Central memory CD4-positive, alpha-beta T cell (primary cell): ENCODE measurements at regions not wholly inside any gene's neighbourhood (a gene's known extent, or its start where the extent isn't known, plus 50 kb on each side); places are given as distances from the start of the nearest gene placed in this dataset.
"Not testable (repeated sequence)": the region's sequence is repeated elsewhere in the genome, so short reads cannot be mapped to it uniquely, and the experiment has no call there.

Experiments used
- DNase-seq: peaks from one replicate; pipeline ENCODE4 v3.0.0; 2022

DNA sequence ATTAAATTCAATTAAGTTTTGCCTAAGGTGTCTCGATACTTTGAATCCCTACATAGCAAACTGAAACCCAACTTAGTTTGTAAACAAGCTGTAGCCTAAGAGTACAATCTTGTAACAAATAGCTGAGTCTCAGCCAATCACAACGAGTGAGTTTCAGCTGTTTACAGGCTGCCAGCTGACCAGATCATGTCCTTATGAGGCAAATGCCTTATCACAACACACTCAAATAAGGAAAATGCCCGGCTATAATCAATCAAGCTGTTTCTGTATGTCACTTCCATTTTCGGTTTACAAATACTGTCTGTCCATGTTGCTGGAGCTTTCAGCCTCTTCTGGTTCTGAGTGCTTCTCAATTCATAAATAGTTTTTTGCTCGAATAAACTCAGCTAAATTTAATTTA is 943.8 kb downstream of the SLC16A7 start:
- no peak for DNase-seq

DNA sequence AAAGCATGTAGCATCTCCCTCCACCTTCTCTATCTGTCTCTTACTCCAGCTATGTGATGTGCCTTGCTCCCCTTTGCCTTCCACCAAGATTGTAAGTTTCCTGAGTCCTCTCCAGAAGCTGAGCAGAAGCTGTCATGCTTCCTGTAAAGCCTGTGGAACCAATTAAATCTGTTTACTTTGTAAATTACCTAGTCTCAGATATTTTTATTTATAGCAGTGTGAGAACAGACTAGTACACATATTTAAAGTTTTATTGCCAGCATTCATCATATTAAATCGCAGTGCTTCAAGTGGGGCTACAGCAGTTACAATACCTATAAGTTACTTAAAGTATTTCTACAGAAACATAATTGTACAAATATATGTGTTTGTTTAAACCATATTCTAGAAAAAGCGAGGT is 973.1 kb downstream of the SLC16A7 start:
- no peak for DNase-seq

DNA sequence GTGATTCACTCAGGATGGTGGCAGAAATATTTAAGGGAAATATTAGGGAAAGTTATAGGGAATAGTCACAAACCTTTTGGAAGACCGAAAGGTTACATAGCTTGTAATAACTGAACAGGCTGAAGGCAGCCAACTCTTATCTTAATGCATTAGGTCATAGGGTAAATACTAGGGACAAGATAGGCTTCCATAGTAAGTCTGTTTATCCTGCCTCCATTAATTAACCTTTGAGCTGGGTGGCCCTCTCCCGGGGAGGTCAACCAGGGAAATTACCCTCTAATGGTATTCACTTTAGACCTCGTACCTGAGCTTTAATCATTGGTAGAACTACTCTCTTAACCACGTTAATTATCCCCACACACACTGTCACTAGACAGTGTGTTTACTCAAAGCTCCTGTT is 981.8 kb downstream of the SLC16A7 start:
- no peak for DNase-seq

DNA sequence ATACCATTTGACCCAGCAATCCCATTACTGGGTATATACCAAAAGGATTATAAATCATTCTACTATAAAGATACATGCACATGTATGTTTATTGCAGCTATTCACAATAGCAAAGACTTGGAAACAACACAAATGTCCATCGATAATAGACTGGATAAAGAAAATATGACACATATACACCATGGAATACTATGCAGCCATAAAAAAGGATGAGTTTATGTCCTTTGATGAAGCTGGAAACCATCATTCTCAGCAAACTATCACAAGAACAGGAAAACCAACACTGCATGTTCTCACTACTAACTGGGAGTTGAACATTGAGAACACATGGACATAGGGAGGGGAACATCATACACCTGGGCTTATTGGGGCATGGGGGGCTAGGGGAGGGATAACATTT is 991.8 kb downstream of the SLC16A7 start:
- DNase-seq = not testable (repeated sequence)

DNA sequence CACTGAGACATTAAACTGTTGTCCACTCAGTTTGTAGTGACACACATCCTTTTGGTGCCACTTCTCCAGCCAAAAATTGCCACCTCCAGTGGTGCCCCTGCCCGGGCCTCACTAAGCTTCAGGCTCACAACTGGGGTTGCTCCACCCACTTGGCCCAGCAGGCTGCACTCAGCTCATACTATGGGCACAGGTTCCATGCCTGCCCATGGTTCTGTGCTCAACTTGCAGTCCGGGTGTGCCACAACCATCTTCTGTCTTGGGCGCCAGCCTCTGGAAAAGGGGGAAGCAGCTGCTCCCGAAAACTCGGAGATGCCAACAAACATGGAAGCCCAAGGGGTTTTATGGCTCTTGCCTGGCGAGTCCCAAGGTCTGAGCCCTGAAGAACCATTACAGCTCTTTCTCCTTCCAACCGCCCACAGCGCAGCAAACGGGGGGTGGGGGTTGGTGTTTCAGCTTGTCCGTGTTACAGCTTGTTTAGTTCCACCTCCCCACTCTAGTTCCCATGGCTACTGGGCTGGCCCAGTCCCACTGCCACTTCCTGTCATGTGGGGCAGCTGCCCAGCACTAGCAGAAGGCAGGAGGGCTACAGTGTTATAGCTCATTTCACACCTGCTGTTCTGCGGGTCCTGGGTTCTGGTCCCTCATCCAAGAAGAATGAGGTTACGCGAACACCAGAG is 998.3 kb downstream of the SLC16A7 start:
- DNase-seq = no peak

DNA sequence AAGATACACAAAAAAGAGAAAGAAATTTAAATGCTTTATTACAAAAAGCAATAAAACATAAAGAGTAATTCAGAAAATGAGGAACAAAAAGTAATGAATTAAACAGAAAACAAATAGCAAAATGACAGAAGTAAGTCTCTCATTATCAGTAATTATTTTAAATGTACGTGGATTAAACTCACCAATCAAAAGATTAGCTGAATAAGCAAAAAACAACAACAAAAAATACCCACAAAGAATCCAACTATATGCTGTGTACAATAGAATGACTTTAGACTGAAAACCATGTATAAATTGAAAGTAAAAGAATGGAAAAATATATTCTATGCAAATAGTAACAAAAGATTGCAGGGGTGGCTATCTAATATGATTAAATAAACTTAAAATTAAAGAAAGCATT is 1006.8 kb downstream of the SLC16A7 start:
- no peak for DNase-seq

DNA sequence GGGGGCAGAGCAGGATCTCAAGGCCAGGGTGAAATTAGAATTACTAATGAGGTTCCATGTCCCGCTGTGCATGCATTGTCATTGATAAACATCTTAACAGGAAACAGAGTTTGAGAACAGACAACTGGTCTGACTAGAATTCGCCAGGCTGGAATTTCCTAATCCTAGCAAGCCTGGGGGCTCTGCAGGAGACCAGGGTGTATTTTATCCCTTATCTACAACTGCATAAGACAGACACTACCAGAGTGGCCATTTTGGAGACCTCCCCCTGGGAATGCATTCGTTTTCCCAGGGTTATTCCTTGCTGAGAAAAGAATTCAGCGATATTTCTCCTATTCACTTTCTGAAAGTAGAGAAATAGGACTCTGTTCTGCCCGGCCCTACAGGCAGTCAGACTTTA is 1007.6 kb downstream of the SLC16A7 start:
- DNase-seq = not testable (repeated sequence)

DNA sequence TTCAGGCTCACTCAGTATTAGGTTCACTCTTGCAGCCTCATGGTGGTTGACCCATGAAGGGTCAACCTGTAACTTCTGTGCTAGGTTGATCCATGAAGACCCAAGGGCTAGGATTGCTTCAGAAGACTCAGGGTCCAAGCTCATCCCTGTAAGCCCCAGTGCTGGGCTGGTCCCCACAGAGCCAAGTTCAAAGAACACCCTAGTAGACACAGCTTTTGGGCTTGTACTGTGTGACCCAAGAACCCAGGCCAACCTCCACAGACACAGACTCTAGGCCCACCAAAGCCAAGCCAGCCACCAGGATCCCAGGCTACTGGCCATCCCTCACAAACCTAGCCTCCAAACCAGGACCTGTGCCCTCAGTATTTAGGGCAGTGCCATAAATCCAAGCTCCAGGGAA is 1020.6 kb downstream of the SLC16A7 start:
- no peak for DNase-seq

DNA sequence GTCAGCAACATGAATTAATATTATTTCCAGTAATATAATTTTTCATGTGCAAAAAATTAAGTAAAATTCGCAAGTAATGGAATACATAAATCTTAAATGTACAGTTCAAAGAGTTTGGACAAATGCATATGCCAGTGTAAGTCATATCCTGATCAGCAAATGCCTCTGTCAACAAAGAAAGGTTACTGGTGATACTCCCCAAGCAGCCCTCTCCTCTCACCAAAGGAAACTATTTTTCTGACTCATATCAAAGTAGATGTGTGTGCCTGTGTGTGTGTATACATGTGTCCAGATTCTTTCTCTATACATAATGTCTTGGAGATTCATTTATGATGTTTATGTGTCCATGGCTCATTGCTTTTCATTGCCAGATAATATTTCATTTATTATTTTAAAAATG is 1035.0 kb downstream of the SLC16A7 start:
- no peak for DNase-seq

DNA sequence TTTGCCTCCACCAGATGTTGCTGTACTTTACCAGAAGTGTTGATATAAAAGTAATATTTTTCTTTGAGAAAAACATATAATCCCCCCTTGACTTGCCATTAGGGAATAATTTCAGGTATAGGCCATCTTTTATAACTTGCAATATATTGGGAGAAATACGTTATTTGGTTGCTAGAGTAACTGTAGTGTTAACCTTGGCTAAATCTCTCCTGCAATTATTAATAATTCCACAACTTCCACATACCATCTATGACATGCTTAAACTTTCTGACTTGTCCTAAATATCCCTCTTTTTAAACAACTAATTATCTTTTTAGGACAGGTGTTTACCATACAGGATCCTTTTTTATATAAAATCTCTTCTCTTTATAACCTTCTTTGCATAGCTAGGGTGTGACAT is 1048.2 kb downstream of the SLC16A7 start:
- no peak for DNase-seq

DNA sequence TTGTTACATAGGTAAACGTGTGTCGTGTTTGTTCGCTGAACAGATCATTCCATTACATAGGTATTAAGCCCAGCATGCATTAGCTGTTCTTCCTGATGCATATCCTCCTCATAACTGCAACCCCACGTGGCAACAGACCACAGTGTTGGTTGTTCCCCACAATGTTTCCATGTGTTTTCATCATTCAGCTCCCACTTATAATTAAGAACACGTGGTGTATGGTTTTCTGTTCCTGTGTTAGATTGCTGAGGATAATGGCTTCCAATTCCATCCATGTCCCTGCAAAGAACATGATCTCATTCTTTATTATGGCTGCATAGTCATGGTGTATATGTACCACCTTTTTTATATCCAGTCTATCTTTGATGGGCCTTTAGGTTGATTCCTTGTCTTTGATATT is 1071.1 kb downstream of the SLC16A7 start:
- no peak for DNase-seq

DNA sequence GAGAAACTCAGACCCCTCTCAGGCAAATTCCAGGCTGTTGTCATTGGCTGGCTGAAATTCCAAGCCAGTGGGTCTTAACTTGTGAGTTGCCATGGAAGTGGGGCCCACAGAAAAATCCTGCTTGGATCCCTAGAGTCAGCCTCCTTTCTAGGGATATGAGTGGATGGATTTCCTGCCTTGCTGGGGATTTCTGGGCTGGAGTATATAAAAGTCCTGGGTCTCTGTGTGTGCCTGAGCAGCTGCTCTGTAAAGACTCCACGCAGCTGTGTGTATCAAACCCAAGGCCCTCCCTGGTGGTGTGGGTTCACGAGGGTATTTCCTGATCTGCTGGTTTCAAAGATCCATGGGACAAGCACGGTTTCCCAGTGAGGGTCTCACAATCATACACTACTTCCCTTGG is 1077.1 kb downstream of the SLC16A7 start:
- DNase-seq = no peak

DNA sequence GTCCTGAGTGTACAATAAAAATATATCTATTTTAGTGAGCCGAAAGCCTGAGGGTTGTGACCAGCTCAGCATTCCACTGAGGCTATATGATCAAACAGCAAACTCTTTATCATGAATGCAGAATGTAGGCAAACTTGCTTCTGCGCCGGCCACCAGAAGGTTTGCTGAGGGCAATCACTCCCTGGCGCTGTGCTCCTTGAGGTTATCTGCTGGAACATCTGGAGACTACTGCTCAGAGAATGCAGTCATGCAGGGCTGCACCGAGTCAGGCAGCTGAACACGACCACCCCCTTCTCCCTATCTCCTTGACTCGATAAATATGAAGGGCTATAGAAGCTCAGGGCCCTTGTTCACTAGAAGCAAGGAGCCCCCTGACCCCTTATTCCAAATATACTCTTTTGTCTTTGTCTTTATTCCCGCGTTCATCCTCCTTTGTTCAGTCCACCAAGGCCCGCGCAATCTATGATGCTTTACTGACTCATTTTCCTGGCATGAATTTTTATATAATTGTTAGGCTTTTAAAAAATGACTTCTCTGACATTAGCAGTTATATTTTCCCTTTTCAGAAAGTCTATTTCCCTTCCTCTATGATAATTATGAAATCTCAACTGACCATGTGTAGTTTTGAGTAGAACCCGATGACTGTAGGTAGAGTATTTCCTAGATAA is 1089.3 kb downstream of the SLC16A7 start:
- DNase-seq = no peak

DNA sequence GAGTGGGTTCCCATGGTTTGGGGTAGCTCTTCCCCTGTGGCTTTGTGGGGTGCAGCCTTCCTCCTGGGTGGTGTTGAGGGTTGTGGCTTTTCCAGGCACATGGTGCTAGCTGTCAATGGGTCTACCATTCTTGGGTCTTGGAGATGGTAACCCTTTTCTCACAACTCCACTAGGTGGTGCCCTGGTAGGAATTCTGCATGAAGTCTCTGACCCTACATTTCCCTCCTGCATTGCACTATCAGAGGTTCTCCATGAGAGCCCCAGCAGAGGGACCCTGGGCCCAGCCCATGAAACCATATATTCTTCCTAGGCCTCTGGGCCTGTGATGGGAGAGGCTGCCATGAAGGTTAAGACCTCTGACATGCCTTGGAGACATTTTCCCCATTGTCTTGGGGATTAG is 1093.3 kb downstream of the SLC16A7 start:
- no peak for DNase-seq

DNA sequence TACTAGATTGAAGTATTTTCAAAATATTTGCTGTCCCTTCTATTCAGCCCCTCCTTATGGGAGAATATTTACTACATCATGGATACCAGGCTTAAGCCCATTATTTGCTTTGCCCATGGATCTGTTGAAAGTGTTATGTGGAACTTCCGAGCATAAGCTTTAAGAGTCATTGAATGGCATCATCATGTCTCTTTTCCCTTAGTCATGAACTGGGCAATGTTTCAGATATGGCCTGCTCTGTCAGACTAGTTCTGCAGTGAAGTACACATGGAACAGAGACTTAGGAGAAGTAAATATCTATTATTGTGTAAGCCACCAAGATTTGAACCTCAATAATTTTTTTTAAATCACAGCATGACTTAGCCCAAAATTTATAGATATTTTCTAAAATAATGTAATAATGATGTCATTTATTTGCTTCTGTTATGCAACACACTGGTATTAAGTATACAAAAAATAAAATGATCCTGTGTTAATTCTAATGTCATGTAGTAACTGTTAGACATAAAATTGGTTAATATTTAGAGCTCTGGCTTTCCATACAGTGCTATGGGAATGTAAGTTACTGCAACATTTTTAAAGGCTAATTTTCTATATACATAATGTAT is 1097.3 kb downstream of the SLC16A7 start:
- DNase-seq = no peak

DNA sequence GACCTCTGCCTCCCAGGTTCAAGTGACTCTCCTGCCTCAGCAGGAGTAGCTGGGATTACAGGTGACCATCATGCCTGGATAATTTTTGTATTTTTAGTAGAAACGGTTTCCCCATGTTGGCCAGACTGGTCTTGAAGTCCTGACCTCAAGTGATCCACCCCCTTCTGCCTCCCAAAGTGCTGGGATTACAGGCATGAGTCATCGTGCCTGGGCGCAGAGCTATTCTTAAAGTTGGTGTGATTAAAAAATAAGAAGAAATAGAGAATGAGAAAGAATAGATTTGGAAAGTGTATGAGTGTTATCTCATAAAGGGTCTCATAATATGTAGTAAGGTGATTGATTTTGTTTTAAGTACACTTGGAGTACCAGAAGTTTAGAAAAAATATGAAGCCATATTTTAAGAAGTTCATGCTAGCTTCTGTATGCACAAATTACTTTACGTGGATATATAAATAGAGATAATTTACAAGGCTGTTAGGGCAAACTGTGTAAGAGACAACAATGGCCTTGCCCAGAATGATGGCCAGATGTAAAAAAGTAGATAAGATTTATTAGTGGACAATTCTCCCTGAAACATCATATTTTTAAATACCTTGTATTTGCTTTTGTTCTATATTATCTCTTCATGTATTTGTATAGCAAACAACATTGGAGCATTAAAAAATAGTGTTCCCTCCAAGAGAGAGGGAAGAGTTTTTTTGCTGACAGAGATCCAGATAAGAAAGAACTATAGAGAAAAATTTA is 1108.5 kb downstream of the SLC16A7 start:
- no peak for DNase-seq

DNA sequence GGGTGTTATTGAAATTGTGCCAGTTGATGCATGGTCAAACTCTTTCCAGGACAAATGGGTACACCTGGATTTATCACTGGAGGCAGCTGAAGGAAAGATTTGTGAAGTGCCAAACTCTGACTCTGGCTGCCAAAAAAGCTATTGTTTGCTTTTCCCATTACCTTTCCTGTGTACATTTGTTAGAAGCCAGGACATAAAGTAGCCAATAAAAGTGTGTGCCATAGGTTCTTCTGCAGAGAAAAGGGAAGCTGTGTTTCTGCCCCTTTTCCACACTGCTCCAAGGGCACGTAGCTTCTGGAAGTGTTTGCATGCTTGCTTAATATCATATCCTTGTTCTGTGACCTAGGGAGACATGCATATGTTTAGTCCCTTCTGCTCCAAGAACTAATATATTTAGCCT is 1114.4 kb downstream of the SLC16A7 start:
- no peak for DNase-seq

DNA sequence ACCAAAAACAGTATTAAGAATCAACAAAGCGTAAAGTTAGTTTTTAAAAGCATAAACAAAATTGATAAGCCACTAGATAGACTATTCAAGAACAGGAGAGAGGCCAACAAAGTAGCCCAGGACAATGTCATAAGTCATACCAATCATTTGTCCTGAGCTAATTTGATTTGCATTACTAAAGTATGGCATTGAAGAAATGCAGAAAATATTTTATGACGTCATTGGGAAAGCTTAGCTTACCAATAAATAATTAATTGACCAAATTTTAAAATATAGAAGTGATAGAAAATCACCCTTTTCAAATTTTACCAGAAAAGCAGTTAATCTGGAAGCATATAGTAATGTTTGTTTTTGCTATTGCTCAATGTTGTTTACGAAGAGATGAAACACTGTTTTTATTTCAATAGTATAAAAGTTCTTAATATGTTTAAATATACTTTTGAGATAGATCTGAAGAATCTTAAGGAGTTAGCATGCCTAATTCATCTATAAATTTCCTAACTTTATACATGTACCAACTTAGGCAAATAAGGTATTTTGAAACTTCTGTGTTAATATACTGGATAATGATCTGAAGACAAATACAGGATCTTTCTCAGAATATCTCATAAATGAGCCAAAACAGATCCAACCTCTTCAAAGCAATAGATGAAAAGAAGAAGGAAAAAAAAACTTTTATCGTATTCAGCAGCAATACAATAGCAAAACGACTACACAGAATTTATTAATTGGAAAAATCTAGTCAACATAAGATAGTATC is 1118.5 kb downstream of the SLC16A7 start:
- DNase-seq = no peak

DNA sequence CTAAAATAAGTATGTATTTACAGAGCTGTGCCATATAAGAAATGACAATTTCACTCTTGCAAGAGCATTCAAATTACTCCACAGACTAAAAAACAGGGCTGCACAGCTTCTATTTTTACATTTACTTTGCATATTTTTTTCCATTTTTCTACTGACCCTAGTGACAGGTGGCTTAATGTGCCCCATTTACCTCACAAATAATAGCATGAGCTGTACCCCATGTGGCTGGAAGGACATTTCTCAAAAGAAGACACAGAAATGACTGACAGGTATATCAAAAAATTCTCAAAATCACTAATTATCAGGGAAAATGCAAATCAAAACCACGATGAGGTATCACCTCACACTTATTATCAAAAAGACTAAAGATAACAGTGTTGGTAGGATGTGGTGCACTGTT is 1128.6 kb downstream of the SLC16A7 start:
- no peak for DNase-seq

DNA sequence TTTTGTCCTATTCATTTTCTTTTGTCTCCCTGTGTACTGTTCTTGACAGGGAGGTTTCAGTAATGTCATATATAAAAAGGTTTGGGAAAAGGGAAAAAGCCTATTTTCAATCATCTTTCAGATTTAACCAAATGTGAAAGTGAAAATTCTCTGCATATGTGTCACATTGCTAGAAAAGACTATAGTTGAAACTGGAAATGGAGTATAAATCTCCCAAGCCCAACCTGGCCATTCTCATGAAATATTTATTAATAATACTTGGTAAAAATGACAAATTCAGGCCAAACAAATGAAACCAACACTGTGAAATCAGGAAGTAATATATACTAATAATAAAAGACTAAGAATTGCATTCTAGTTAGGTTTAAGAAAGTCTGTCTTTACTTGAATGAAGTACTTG is 1129.2 kb downstream of the SLC16A7 start:
- no peak for DNase-seq

DNA sequence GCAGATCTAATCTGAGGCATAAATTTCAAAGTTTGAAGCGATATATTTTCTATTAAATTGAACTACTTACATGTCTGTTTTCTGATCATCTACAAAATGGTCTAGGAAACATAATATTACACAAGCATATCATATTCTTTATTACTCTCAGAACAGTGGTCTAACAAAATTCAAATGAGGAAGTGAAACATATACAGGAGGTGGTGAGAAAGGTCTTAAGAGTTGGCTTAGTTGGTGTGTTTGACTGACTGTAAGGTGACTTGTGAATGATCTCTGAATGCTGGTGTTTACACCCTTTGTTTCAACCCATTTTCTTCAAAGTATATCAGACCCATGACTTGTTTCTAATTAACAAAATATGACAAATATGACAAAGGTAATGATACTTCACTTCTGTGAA is 1156.8 kb downstream of the SLC16A7 start:
- no peak for DNase-seq

DNA sequence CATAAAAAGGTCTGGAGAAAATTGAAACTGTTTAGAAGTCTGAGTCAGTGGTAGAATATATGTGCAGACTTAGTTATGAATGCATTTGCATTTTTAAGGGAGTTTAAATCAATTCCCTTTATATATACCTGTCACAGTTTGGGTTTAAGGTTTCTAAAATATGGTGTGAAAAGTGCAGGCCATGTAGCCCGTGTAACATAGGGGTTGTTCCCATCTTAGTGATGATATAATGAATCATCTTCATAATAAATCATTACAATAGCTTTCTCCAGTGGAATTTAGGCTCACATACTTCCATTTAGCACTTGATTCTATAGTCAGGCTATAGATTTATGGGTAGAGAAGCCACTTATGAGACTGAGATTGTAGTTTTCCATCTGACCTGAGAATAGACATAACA is 1162.4 kb downstream of the SLC16A7 start:
- no peak for DNase-seq

DNA sequence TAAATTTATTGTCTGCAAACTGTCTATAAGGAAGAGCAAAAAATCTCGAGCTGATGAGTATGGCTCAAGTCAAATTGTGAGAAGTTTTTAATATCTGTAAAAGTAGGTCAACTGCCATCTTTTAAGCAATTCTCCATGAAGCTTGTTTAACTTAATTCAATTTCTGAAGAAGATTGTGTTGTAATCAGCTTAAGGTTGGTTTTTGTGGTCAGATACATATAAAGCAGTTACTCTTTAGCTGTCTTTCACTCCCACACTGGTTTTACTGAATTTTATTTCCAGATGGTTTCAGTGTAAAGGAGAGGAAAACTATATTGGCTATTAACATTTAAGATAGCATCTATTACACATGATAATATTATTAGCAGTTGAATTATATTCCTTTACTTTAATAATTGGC is 1165.1 kb downstream of the SLC16A7 start:
- no peak for DNase-seq
